GM12864 (cell line): ENCODE measurements at regions not wholly inside any gene's neighbourhood (a gene's known extent, or its start where the extent isn't known, plus 50 kb on each side); places are given as distances from the start of the nearest gene placed in this dataset.

ENCODE experiments used
- DNase-seq: peaks from one replicate; pipeline ENCODE4 v3.0.0-alpha.2; 2011; ENCODE audit warnings: low read depth
- H3K4me3 ChIP-seq: 2 replicates; pipeline ENCODE4 v1.5.1; 2011; ENCODE audit warnings: mild to moderate bottlenecking, low read depth, low read length, control low read depth
- CTCF ChIP-seq: IDR thresholded peaks from 2 replicates; pipeline ENCODE4 v1.5.1; 2011; ENCODE audit warnings: low read depth, mild to moderate bottlenecking, moderate library complexity, low read length, control low read depth, inconsistent platforms; ENCODE audit errors: missing control alignments

GRCh38 chr1:90210633-90211491 is 216.0 kb downstream of the ZNF326 start:
- no peak for TF ChIP-seq CTCF
- DNase-seq: no peak
- H3K4me3 ChIP-seq: no peak overlapping the region

GRCh38 chr1:90208949-90209348 is 214.0 kb downstream of the ZNF326 start:
- TF ChIP-seq CTCF: no peak
- DNase-seq: no peak
- H3K4me3 ChIP-seq: no peak overlapping the region

GRCh38 chr1:90206260-90206659 is 211.3 kb downstream of the ZNF326 start:
- DNase-seq: no peak
- H3K4me3 ChIP-seq: no peak overlapping the region
- no peak for TF ChIP-seq CTCF

DNA sequence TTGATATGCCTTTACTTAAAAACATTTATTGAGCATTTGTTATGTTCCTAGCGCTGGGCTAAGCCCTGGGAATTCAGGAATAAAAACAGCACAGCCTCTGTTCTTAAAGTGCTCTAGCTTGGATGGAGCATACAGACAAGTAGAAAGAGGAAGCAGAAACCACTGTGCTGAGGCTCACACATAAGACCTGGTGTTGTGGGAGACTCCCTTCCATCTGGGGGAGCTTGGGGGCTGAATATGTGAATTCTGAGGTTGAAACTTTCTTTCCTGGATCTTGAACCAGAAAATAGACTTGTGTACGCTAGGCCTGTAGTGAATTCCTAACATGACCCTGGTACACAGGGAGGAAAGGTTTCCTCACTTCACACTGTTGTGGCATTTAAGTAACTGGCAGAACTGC is 209.9 kb downstream of the ZNF326 start:
- no peak overlapping the region for H3K4me3 ChIP-seq
- no peak for DNase-seq
- TF ChIP-seq CTCF: no peak

- TF ChIP-seq CTCF: no peak
Observed at GRCh38 chr1:90204023-90204590, 209.2 kb downstream of the ZNF326 start.

DNA sequence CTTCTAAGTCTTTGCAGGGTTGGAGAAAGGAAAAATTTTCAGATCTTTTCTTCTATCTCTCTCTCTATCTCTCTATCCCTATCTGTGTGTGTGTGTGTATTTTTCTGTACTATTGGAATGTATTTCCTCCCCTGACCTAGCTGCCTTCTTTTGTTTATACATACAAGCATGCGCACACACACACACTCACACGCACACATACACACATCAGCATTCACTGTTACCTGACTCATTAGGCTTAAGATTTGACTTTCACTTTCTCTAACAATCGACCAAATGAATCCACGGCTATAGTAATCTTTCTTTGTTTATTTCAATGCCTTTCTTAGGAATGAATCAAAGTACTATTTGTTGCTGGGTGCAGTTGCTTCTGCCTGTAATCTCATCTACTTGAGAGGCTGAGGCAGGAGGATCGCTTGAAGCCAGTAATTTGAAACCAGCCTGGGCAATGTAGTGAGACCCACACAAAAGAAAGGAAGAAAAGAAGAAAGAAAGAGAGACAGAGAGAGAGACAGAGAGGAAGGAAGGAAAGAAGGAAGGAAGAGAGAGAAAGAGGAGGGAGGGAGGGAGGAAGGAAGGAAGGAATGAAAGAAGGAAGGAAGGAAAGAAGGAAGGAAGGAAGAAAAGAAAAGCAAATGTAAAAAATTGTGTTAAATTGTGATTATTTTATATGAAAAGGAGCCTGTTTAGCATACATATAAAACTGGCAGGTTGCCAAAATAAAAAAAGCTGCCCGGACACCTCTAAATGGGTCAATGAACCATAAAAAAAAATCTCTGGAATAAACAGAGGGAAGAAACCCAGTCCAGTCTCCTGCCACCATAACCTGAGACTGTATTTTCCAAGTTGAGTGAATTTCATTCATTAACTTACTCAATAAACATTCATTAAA is 206.8 kb downstream of the ZNF326 start:
- no peak for TF ChIP-seq CTCF
- no peak for DNase-seq
- H3K4me3 ChIP-seq: no peak overlapping the region

More at GRCh38 chr1:90204023-90204590, 209.2 kb downstream of the ZNF326 start:
- H3K4me3 ChIP-seq: no peak overlapping the region
- DNase-seq: no peak
